MM.1S (cell line): ENCODE measurements at regions not wholly inside any gene's neighbourhood (a gene's known extent, or its start where the extent isn't known, plus 50 kb on each side); places are given as distances from the start of the nearest gene placed in this dataset.

Experiments used
- DNase-seq: peaks from one replicate; pipeline ENCODE4 v3.0.0-alpha.2; 2015
- H2AFZ ChIP-seq: fragments of 300-600 bp; sonication (generic); 2 replicates; pipeline ENCODE4 v1.6.0; 2016; ENCODE audit warnings: antibody characterized with exemption, low read length
- H3F3A ChIP-seq: fragments of 300-600 bp; sonication (generic); 2 replicates; pipeline ENCODE4 v1.6.1; 2016; ENCODE audit warnings: mild to moderate bottlenecking, antibody characterized with exemption, low read length, moderate library complexity, mixed read lengths; ENCODE audit not compliant: insufficient read depth
- H3K27ac ChIP-seq: fragments of 300-600 bp; sonication (generic); 2 replicates; pipeline ENCODE4 v1.5.1; 2016; ENCODE audit warnings: mild to moderate bottlenecking, low read length
- H3K27me3 ChIP-seq: fragments of 300-600 bp; sonication (generic); replicated peaks from 2 replicates; pipeline ENCODE4 v1.6.0; 2016; ENCODE audit warnings: low read length; ENCODE audit not compliant: insufficient read depth
- H3K36me3 ChIP-seq: fragments of 300-600 bp; sonication (generic); replicated peaks from 2 replicates; pipeline ENCODE4 v1.6.1; 2016; ENCODE audit warnings: mild to moderate bottlenecking, low read length, mixed read lengths; ENCODE audit not compliant: insufficient read depth
- H3K4me1 ChIP-seq: fragments of 300-600 bp; sonication (generic); 2 replicates; pipeline ENCODE4 v1.6.1; 2016; ENCODE audit warnings: low read length, mixed read lengths
- H3K4me2 ChIP-seq: fragments of 300-600 bp; sonication (generic); 2 replicates; pipeline ENCODE4 v1.6.0; 2016; ENCODE audit warnings: low read depth, low read length
- H3K4me3 ChIP-seq: fragments of 300-600 bp; sonication (generic); 2 replicates; pipeline ENCODE4 v1.5.1; 2016; ENCODE audit warnings: low read length, mixed read lengths
- H3K79me2 ChIP-seq: fragments of 300-600 bp; sonication (generic); 2 replicates; pipeline ENCODE4 v1.6.1; 2016; ENCODE audit warnings: mixed run types, low read length, mixed read lengths
- H3K9ac ChIP-seq: fragments of 300-600 bp; sonication (generic); 2 replicates; pipeline ENCODE4 v1.6.1; 2016; ENCODE audit warnings: low read length, mixed read lengths
- H3K9me2 ChIP-seq: fragments of 300-600 bp; sonication (generic); replicated peaks from 2 replicates; pipeline ENCODE4 v1.6.1; 2016; ENCODE audit warnings: mild to moderate bottlenecking, low read length, mixed read lengths; ENCODE audit not compliant: insufficient read depth
- H3K9me3 ChIP-seq: fragments of 300-600 bp; sonication (generic); replicated peaks from 2 replicates; pipeline ENCODE4 v1.6.1; 2016; ENCODE audit warnings: mild to moderate bottlenecking, low read length, mixed read lengths; ENCODE audit not compliant: insufficient read depth
- H4K20me1 ChIP-seq: fragments of 300-600 bp; sonication (generic); 2 replicates; pipeline ENCODE4 v1.6.1; 2016; ENCODE audit warnings: mild to moderate bottlenecking, low read length, moderate library complexity, mixed read lengths; ENCODE audit not compliant: insufficient read depth
- CTCF ChIP-seq: fragments of 300-600 bp; sonication (generic); IDR thresholded peaks from 2 replicates; pipeline ENCODE4 v1.5.1; 2016; ENCODE audit warnings: antibody characterized with exemption, low read length, mixed read lengths
- EZH2 ChIP-seq: fragments of 300-600 bp; sonication (generic); optimal IDR thresholded peaks from 2 replicates; pipeline ENCODE3; 2017; ENCODE audit warnings: low read depth, mild to moderate bottlenecking, antibody characterized with exemption, low read length, mixed read lengths
- EZH2phosphoT487 ChIP-seq: fragments of 300-600 bp; sonication (generic); IDR thresholded peaks from 2 replicates; pipeline ENCODE4 v1.6.1; 2018; ENCODE audit warnings: antibody characterized with exemption, low read length

GRCh38 chr18:45542043-45542442, 73.2 kb upstream of the SLC14A2 start:
- no peak for DNase-seq
- H3K4me3 ChIP-seq = no peak overlapping the region

GRCh38 chr18:45547910-45548309, 67.4 kb upstream of the SLC14A2 start:
- Histone ChIP-seq H3K4me3 (no peak overlapping the region), H2AFZ (no peak overlapping the region), H3K27ac (no peak overlapping the region), H3K36me3 (no peaks in the 10 kb centered on the region), H3K4me2 (no peak overlapping the region), H3K9ac (no peak overlapping the region), H4K20me1 (no peaks in the 10 kb centered on the region), H3K9me2 (no peaks in the 10 kb centered on the region), H3K27me3 (no peaks in the 10 kb centered on the region), H3K9me3 (no peaks in the 10 kb centered on the region), H3F3A (no peaks in the 10 kb centered on the region), H3K79me2 (no peaks in the 10 kb centered on the region), H3K4me1 (no peaks in the 10 kb centered on the region)
- no peak for TF ChIP-seq CTCF
- TF ChIP-seq EZH2phosphoT487 = no peak
- TF ChIP-seq EZH2 = no peak
- no peak for DNase-seq

More at GRCh38 chr18:45542043-45542442, 73.2 kb upstream of the SLC14A2 start:
- Histone ChIP-seq H4K20me1 (no peaks in the 10 kb centered on the region), H3K4me1 (no peaks in the 10 kb centered on the region), H3K9me3 (no peaks in the 10 kb centered on the region), H3K79me2 (no peaks in the 10 kb centered on the region), H3K27me3 (no peaks in the 10 kb centered on the region), H3K9me2 (no peaks in the 10 kb centered on the region), H3F3A (no peaks in the 10 kb centered on the region), H3K36me3 (no peaks in the 10 kb centered on the region), H3K9ac (no peak overlapping the region), H2AFZ (no peak overlapping the region), H3K27ac (no peak overlapping the region), H3K4me2 (no peak overlapping the region)
- TF ChIP-seq CTCF (no peak), EZH2 (no peak), EZH2phosphoT487 (no peak)

- no peak for DNase-seq
- no peaks in the 10 kb centered on the region for H3K27me3 ChIP-seq
- H3K4me1 ChIP-seq = no peaks in the 10 kb centered on the region
Observed at GRCh38 chr18:45548614-45549013, 66.7 kb upstream of the SLC14A2 start.

More at GRCh38 chr18:45548614-45549013, 66.7 kb upstream of the SLC14A2 start:
- H3K27ac ChIP-seq = no peak overlapping the region
- H2AFZ ChIP-seq = no peak overlapping the region
- no peaks in the 10 kb centered on the region for H3K36me3 ChIP-seq
- no peaks in the 10 kb centered on the region for H3K79me2 ChIP-seq
- H3K4me3 ChIP-seq = no peak overlapping the region
- H3K9me3 ChIP-seq = no peaks in the 10 kb centered on the region
- no peaks in the 10 kb centered on the region for H3F3A ChIP-seq
- H3K4me2 ChIP-seq = no peak overlapping the region
- no peak overlapping the region for H3K9ac ChIP-seq
- no peaks in the 10 kb centered on the region for H4K20me1 ChIP-seq
- TF ChIP-seq CTCF (no peak), EZH2 (no peak), EZH2phosphoT487 (no peak)
- no peaks in the 10 kb centered on the region for H3K9me2 ChIP-seq
